ENCODE measurements at regions not wholly inside any gene's neighbourhood (a gene's known extent, or its start where the extent isn't known, plus 50 kb on each side); places are given as distances from the start of the nearest gene placed in this dataset.
A peak's percentile ranks its signal among the peaks of the same experiment; 100 is the strongest.

DNA sequence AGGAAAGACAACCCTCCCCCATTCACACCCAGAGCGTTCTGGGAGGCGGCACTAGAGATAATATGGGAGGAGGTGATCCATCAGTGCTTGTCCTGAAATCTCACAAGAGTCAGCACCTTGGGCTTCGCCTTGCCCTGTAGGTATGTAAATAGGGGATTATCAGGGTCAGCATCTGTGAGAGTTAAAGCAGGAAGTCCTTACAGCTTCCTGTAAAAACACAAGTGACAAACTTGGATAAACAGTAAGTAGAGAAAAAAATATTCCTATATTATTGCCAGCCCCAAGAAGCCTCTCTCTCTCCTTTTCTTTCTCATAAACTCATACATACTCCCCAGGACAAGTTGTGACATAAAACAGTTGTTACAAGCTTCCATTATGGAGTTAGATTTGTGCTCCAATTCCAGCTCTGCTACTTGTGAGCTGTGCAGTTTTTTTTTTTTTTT lies 187.7 kb downstream of the MAF start:
- intact Hi-C loops (cut with DNase I), result no loop called here
- Histone ChIP-seq H3K36me3 (no peaks in the 10 kb centered on the region), H3K27me3 (no peaks in the 10 kb centered on the region), H3K27ac (no peak overlapping the region), H3K4me3 (no peak overlapping the region), H3K4me1 (no peaks in the 10 kb centered on the region), H3K9me3 (no peaks in the 10 kb centered on the region)
- no peak for TF ChIP-seq CTCF (IDR thresholded peaks at IDR 0.05)
- no peak for TF ChIP-seq POLR2A (IDR thresholded peaks at IDR 0.05)
- 82% methylated on average over 3 of the region's 3 CpGs for WGBS (ENCODE audit: insufficient coverage, low coverage, low lambda C conversion rate, missing lambda C conversion rate)
- ATAC-seq, result peak in 3 of 4 donors; percentile 26 to 29 (median 28)
- DNase-seq, result no peak

DNA sequence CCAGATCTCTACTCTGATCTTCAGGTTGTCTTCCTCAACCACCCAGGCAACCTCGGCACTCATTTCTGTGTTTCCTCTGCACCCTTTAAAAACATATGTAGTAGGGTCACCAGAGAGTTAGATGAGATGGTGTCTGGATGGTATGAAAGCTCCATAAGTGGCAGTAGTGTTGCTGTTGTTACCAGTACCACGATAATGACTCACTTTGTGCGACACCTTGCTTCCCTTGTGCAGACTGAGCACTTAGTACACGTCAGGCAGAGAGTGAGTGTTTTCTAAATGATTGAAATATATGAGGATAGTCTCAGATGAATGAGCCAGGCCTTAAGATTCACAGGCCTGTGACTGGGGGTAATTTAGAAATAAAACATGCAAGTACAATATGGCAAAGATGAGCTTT lies 188.7 kb downstream of the MAF start:
- intact Hi-C loops (cut with DNase I), result no loop called here

DNA sequence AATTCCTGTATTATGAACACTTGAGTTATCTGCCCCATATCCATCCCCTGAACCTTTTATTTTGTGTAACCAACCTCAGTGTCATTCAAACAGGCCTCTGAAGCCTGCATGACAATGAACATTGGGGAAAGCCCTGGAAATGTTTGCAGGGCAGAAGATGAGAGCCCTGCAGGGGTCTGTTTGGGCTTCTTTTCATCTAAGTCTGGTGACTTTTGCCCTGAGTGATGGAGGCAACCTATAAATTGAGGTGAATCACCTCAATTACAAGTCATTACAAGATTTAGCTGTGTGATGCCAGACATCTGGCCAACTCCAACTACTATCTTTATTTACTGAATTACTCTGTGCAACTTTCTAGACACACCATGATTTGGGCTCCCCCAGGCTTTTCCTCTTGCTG lies 189.2 kb downstream of the MAF start:
- no peaks in the 10 kb centered on the region for H3K4me1 ChIP-seq
- DNase-seq (no peak), ATAC-seq (no peak)
- no peak overlapping the region for H3K4me3 ChIP-seq
- intact Hi-C loops (cut with DNase I), result no loop called here
- TF ChIP-seq POLR2A (IDR thresholded peaks at IDR 0.05), result no peak
- TF ChIP-seq CTCF (IDR thresholded peaks at IDR 0.05), result no peak
- H3K9me3 ChIP-seq, result no peaks in the 10 kb centered on the region
- H3K27me3 ChIP-seq, result no peaks in the 10 kb centered on the region
- no peaks in the 10 kb centered on the region for H3K36me3 ChIP-seq
- H3K27ac ChIP-seq, result no peak overlapping the region

More for the DNA sequence above, 188.7 kb downstream of the MAF start:
- Histone ChIP-seq H3K27ac (no peak overlapping the region), H3K9me3 (no peaks in the 10 kb centered on the region), H3K4me1 (no peaks in the 10 kb centered on the region), H3K27me3 (no peaks in the 10 kb centered on the region), H3K36me3 (no peaks in the 10 kb centered on the region), H3K4me3 (no peak overlapping the region)
- DNase-seq (no peak), ATAC-seq (no peak)
- TF ChIP-seq CTCF (IDR thresholded peaks at IDR 0.05) (no peak), POLR2A (IDR thresholded peaks at IDR 0.05) (no peak)
- 73% methylated on average over 4 of the region's 4 CpGs for WGBS (ENCODE audit: insufficient coverage, low coverage, low lambda C conversion rate, missing lambda C conversion rate)

- H3K4me3 ChIP-seq, result no peak overlapping the region
- no peaks in the 10 kb centered on the region for H3K36me3 ChIP-seq
- ATAC-seq (no peak), DNase-seq (no peak)
- no peaks in the 10 kb centered on the region for H3K27me3 ChIP-seq
- TF ChIP-seq CTCF (IDR thresholded peaks at IDR 0.05) (no peak), POLR2A (IDR thresholded peaks at IDR 0.05) (no peak)
- 74% methylated on average over 9 of the region's 9 CpGs for WGBS (ENCODE audit: insufficient coverage, low coverage, low lambda C conversion rate, missing lambda C conversion rate)
- H3K27ac ChIP-seq, result no peak overlapping the region
- no peaks in the 10 kb centered on the region for H3K4me1 ChIP-seq
- no peaks in the 10 kb centered on the region for H3K9me3 ChIP-seq
- intact Hi-C loops (cut with DNase I), result no loop called here
These were observed 190.6 kb downstream of the MAF start for GRCh38 chr16:79409978-79410377.

- Histone ChIP-seq H3K36me3 (no peaks in the 10 kb centered on the region), H3K4me1 (no peaks in the 10 kb centered on the region), H3K27me3 (no peaks in the 10 kb centered on the region), H3K9me3 (no peaks in the 10 kb centered on the region), H3K27ac (no peak overlapping the region), H3K4me3 (no peak overlapping the region)
- intact Hi-C loops (cut with DNase I), result no loop called here
- DNase-seq, result no peak
- 70% methylated on average over 2 of the region's 6 CpGs for WGBS (ENCODE audit: insufficient coverage, low coverage, low lambda C conversion rate, missing lambda C conversion rate)
- ATAC-seq, result no peak
- TF ChIP-seq POLR2A (IDR thresholded peaks at IDR 0.05) (no peak), CTCF (IDR thresholded peaks at IDR 0.05) (no peak)
These were observed 192.2 kb downstream of the MAF start for GRCh38 chr16:79408355-79408754.
